GM23338 (cell line): ENCODE measurements at regions not wholly inside any gene's neighbourhood (a gene's known extent, or its start where the extent isn't known, plus 50 kb on each side); places are given as distances from the start of the nearest gene placed in this dataset.

Experiments
- ATAC-seq: fragments of 200-7000 bp; cut with Tn5 transposase; 3 replicates; pipeline ENCODE4 v1.9.1; 2020
- DNase-seq: peaks from one replicate; pipeline ENCODE4 v3.0.0-alpha.2; 2015; ENCODE audit warnings: low spot score
- H2AFZ ChIP-seq: fragments of 200-600 bp; sonication (generic); 2 replicates; pipeline ENCODE4 v1.8.0; 2016; ENCODE audit warnings: antibody characterized with exemption, mild to moderate bottlenecking, moderate library complexity
- H3F3A ChIP-seq: fragments of 200-600 bp; sonication (generic); replicated peaks from 2 replicates; pipeline ENCODE4 v1.8.0; 2017; ENCODE audit warnings: antibody characterized with exemption, mixed run types, low read depth
- H3K27ac ChIP-seq: fragments of 200-600 bp; sonication (generic); 2 replicates; pipeline ENCODE4 v1.6.1; 2016; ENCODE audit warnings: low read depth
- H3K27me3 ChIP-seq: fragments of 200-600 bp; sonication (generic); 2 replicates; pipeline ENCODE4 v1.8.0; 2016; ENCODE audit warnings: mild to moderate bottlenecking, mixed run types, moderate library complexity; ENCODE audit not compliant: insufficient read depth
- H3K36me3 ChIP-seq: fragments of 200-600 bp; sonication (generic); 2 replicates; pipeline ENCODE4 v1.8.0; 2016; ENCODE audit warnings: mild to moderate bottlenecking; ENCODE audit not compliant: insufficient read depth
- H3K4me1 ChIP-seq: fragments of 200-600 bp; sonication (generic); 2 replicates; pipeline ENCODE4 v1.8.0; 2016; ENCODE audit warnings: mild to moderate bottlenecking, moderate library complexity; ENCODE audit not compliant: insufficient read depth
- H3K4me2 ChIP-seq: fragments of 200-600 bp; sonication (generic); 2 replicates; pipeline ENCODE4 v1.7.1; 2017; ENCODE audit warnings: mixed run types
- H3K4me3 ChIP-seq: fragments of 200-600 bp; sonication (generic); 2 replicates; pipeline ENCODE4 v1.6.1; 2016; ENCODE audit warnings: mixed run types
- H3K79me2 ChIP-seq: fragments of 200-600 bp; sonication (generic); replicated peaks from 2 replicates; pipeline ENCODE4 v1.8.0; 2017; ENCODE audit warnings: mild to moderate bottlenecking; ENCODE audit not compliant: insufficient read depth
- H3K9me2 ChIP-seq: fragments of 200-600 bp; sonication (generic); 2 replicates; pipeline ENCODE4 v1.8.0; 2017; ENCODE audit not compliant: insufficient read depth
- H4K20me1 ChIP-seq: fragments of 200-600 bp; sonication (generic); replicated peaks from 2 replicates; pipeline ENCODE4 v1.8.0; 2017; ENCODE audit warnings: mild to moderate bottlenecking; ENCODE audit not compliant: insufficient read depth
- H3K27ac Mint-ChIP-seq: 2 replicates; pipeline ENCODE4 v1.8.0; 2020; ENCODE audit warnings: inconsistent platforms, mild to moderate bottlenecking, moderate library complexity, mixed read lengths
- H3K27me3 Mint-ChIP-seq: 3 replicates; pipeline ENCODE4 v1.8.0; 2022; ENCODE audit warnings: low read depth, mild to moderate bottlenecking, moderate library complexity, mixed read lengths, inconsistent platforms; ENCODE audit not compliant: insufficient read depth, poor library complexity
- H3K36me3 Mint-ChIP-seq: 3 replicates; pipeline ENCODE4 v1.8.0; 2021; ENCODE audit warnings: low read depth, mild to moderate bottlenecking, inconsistent platforms, moderate library complexity, mixed read lengths
- H3K4me1 Mint-ChIP-seq: 3 replicates; pipeline ENCODE4 v1.8.0; 2020; ENCODE audit warnings: mild to moderate bottlenecking, inconsistent platforms, mixed read lengths
- H3K4me3 Mint-ChIP-seq: 3 replicates; pipeline ENCODE4 v1.8.0; 2021; ENCODE audit warnings: moderate library complexity, mild to moderate bottlenecking, inconsistent platforms, mixed read lengths
- H3K9me3 Mint-ChIP-seq: 3 replicates; pipeline ENCODE4 v1.8.0; 2020; ENCODE audit warnings: moderate library complexity, mild to moderate bottlenecking, inconsistent platforms, mixed read lengths
- ETS1 ChIP-seq: IDR thresholded peaks from 2 replicates; pipeline ENCODE4 v1.6.1; 2016; ENCODE audit warnings: antibody characterized with exemption
- EZH2 ChIP-seq: fragments of 200-600 bp; sonication (generic); IDR thresholded peaks from one replicate; pipeline ENCODE4 v1.8.0; 2017; ENCODE audit warnings: antibody characterized with exemption, mild to moderate bottlenecking, low read depth; ENCODE audit not compliant: unreplicated experiment
- EZH2phosphoT487 ChIP-seq: fragments of 200-600 bp; sonication (generic); IDR thresholded peaks from one replicate; pipeline ENCODE4 v1.8.1; 2018; ENCODE audit warnings: antibody characterized with exemption; ENCODE audit not compliant: unreplicated experiment
- JUNB ChIP-seq: IDR thresholded peaks from one replicate; pipeline ENCODE4 v1.6.1; 2016; ENCODE audit warnings: antibody characterized with exemption; ENCODE audit not compliant: unreplicated experiment
- NANOG ChIP-seq: IDR thresholded peaks from 2 replicates; pipeline ENCODE4 v1.6.1; 2016; ENCODE audit warnings: antibody characterized with exemption, borderline replicate concordance
- POLR2AphosphoS5 ChIP-seq: IDR thresholded peaks from 2 replicates; pipeline ENCODE4 v1.6.1; 2016; ENCODE audit warnings: antibody characterized with exemption, low read depth
- REST ChIP-seq: IDR thresholded peaks from one replicate; pipeline ENCODE4 v1.6.1; 2018; ENCODE audit warnings: antibody characterized with exemption; ENCODE audit not compliant: unreplicated experiment
- ZNF114 ChIP-seq: fragments of 250-450 bp; sonication (Bioruptor Pico); IDR thresholded peaks from 2 replicates; pipeline ENCODE4 v1.5.0; 2020; ENCODE audit warnings: mild to moderate bottlenecking, moderate library complexity
- TF ChIP-seq, protein P1 (sequence below): fragments of 250-450 bp; sonication (Bioruptor Pico); IDR thresholded peaks from 2 replicates; pipeline ENCODE4 v1.5.0; 2020; ENCODE audit warnings: mild to moderate bottlenecking, moderate library complexity

- Histone ChIP-seq H3K9me2 (no peaks in the 10 kb centered on the region), H2AFZ (no peak overlapping the region), H3K79me2 (no peaks in the 10 kb centered on the region), H3F3A (no peaks in the 10 kb centered on the region), H3K27me3 (no peaks in the 10 kb centered on the region), H3K4me3 (no peak overlapping the region), H3K4me2 (no peak overlapping the region), H4K20me1 (no peaks in the 10 kb centered on the region), H3K36me3 (no peaks in the 10 kb centered on the region), H3K4me1 (no peaks in the 10 kb centered on the region), H3K27ac (no peak overlapping the region)
- DNase-seq: no peak
- Mint-ChIP-seq H3K27me3 (no peaks in the 10 kb centered on the region), H3K27ac (no peak overlapping the region), H3K4me1 (peaks cover 5% of the 10 kb centered on the region; the same call in 2 of the 3 replicates), H3K9me3 (no peaks in the 10 kb centered on the region), H3K36me3 (no peaks in the 10 kb centered on the region), H3K4me3 (no peak overlapping the region)
- ATAC-seq: no peak
- TF ChIP-seq NANOG: no peak
- TF ChIP-seq ETS1: no peak
- TF ChIP-seq, protein P1, sequence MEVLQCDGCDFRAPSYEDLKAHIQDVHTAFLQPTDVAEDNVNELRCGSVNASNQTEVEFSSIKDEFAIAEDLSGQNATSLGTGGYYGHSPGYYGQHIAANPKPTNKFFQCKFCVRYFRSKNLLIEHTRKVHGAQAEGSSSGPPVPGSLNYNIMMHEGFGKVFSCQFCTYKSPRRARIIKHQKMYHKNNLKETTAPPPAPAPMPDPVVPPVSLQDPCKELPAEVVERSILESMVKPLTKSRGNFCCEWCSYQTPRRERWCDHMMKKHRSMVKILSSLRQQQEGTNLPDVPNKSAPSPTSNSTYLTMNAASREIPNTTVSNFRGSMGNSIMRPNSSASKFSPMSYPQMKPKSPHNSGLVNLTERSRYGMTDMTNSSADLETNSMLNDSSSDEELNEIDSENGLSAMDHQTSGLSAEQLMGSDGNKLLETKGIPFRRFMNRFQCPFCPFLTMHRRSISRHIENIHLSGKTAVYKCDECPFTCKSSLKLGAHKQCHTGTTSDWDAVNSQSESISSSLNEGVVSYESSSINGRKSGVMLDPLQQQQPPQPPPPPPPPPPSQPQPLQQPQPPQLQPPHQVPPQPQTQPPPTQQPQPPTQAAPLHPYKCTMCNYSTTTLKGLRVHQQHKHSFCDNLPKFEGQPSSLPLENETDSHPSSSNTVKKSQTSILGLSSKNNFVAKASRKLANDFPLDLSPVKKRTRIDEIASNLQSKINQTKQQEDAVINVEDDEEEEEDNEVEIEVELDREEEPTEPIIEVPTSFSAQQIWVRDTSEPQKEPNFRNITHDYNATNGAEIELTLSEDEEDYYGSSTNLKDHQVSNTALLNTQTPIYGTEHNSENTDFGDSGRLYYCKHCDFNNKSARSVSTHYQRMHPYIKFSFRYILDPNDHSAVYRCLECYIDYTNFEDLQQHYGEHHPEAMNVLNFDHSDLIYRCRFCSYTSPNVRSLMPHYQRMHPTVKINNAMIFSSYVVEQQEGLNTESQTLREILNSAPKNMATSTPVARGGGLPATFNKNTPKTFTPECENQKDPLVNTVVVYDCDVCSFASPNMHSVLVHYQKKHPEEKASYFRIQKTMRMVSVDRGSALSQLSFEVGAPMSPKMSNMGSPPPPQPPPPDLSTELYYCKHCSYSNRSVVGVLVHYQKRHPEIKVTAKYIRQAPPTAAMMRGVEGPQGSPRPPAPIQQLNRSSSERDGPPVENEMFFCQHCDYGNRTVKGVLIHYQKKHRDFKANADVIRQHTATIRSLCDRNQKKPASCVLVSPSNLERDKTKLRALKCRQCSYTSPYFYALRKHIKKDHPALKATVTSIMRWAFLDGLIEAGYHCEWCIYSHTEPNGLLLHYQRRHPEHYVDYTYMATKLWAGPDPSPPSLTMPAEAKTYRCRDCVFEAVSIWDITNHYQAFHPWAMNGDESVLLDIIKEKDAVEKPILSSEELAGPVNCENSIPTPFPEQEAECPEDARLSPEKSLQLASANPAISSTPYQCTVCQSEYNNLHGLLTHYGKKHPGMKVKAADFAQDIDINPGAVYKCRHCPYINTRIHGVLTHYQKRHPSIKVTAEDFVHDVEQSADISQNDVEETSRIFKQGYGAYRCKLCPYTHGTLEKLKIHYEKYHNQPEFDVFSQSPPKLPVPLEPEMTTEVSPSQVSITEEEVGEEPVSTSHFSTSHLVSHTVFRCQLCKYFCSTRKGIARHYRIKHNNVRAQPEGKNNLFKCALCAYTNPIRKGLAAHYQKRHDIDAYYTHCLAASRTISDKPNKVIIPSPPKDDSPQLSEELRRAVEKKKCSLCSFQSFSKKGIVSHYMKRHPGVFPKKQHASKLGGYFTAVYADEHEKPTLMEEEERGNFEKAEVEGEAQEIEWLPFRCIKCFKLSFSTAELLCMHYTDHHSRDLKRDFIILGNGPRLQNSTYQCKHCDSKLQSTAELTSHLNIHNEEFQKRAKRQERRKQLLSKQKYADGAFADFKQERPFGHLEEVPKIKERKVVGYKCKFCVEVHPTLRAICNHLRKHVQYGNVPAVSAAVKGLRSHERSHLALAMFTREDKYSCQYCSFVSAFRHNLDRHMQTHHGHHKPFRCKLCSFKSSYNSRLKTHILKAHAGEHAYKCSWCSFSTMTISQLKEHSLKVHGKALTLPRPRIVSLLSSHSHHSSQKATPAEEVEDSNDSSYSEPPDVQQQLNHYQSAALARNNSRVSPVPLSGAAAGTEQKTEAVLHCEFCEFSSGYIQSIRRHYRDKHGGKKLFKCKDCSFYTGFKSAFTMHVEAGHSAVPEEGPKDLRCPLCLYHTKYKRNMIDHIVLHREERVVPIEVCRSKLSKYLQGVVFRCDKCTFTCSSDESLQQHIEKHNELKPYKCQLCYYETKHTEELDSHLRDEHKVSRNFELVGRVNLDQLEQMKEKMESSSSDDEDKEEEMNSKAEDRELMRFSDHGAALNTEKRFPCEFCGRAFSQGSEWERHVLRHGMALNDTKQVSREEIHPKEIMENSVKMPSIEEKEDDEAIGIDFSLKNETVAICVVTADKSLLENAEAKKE (CRISPR knock-in tag): no peak
- no peak for TF ChIP-seq REST
- TF ChIP-seq EZH2: no peak
- no peak for TF ChIP-seq EZH2phosphoT487
- TF ChIP-seq JUNB: no peak
- no peak for TF ChIP-seq POLR2AphosphoS5
- TF ChIP-seq ZNF114 (CRISPR knock-in tag): no peak
These were observed 167.9 kb upstream of the KIAA1217 start for GRCh38 chr10:24041034-24041433.
